ENCODE measurements at regions not wholly inside any gene's neighbourhood (a gene's known extent, or its start where the extent isn't known, plus 50 kb on each side); places are given as distances from the start of the nearest gene placed in this dataset.

DNA sequence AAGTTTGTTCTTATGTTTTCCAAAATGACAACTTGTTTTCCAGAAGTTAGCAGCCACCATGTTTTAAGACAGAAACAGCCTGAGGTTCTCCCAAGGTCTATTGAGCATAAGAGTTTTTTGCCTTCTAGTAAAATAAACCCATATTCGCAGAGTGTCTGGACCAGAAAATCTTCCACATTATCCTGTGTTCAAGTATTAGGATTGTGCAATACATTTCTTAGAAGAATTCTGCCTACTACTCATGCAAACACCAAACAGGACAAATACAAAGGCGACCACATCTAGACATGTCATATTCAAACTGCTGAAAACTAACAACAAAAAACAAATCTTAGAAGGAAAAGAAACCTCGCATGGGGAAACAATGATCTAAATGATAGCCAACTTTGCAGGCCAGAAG, 145.4 kb upstream of the AHI1 start:
- H3K27me3 ChIP-seq (replicated peaks in 1 of 4; ENCODE audit: control extremely low read depth in 1 of 4, control insufficient read depth in 3 of 4, insufficient read depth in 4 of 4, low read length in 3 of 4), result no peaks in the 10 kb centered on the region
- WGBS (ENCODE audit: insufficient coverage), result no CpG with 5 or more reads among the region's 3 CpGs
- H3K27ac ChIP-seq (ENCODE audit: low read length in 2 of 2), result no peak overlapping the region
- no peaks in the 10 kb centered on the region for H3K4me1 ChIP-seq (ENCODE audit: control insufficient read depth in 2 of 2, insufficient read depth in 2 of 2, low read length in 2 of 2)
- CTCF ChIA-PET, result no interaction called here
- intact Hi-C loops (cut with micrococcal nuclease), result no loop called here
- ATAC-seq (ENCODE audit: low read depth) (no peak), DNase-seq (no peak)
- Mint-ChIP-seq H3K27me3 (no peaks in the 10 kb centered on the region), H3K4me1 (no peaks in the 10 kb centered on the region), H3K4me3 (no peak overlapping the region), H3K27ac (no peak overlapping the region), H3K9me3 (ENCODE audit: insufficient read depth) (peaks cover 2% of the 10 kb centered on the region)
- no peaks in the 10 kb centered on the region for H3K36me3 ChIP-seq (replicated peaks in 1 of 2; ENCODE audit: control extremely low read depth in 1 of 2, control insufficient read depth in 1 of 2, extremely low read depth in 1 of 2, insufficient read depth in 2 of 2, low read length in 1 of 2)
- H3K9ac ChIP-seq (ENCODE audit: low read length), result no peak overlapping the region
- H3K4me2 ChIP-seq (replicated peaks; ENCODE audit: low read depth, low read length, poor library complexity, severe bottlenecking), result no peak overlapping the region
- TF ChIP-seq, protein P1, sequence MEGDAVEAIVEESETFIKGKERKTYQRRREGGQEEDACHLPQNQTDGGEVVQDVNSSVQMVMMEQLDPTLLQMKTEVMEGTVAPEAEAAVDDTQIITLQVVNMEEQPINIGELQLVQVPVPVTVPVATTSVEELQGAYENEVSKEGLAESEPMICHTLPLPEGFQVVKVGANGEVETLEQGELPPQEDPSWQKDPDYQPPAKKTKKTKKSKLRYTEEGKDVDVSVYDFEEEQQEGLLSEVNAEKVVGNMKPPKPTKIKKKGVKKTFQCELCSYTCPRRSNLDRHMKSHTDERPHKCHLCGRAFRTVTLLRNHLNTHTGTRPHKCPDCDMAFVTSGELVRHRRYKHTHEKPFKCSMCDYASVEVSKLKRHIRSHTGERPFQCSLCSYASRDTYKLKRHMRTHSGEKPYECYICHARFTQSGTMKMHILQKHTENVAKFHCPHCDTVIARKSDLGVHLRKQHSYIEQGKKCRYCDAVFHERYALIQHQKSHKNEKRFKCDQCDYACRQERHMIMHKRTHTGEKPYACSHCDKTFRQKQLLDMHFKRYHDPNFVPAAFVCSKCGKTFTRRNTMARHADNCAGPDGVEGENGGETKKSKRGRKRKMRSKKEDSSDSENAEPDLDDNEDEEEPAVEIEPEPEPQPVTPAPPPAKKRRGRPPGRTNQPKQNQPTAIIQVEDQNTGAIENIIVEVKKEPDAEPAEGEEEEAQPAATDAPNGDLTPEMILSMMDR (IDR thresholded peaks at IDR 0.05), result no peak
- TF ChIP-seq EZH2 (IDR thresholded peaks at IDR 0.05; ENCODE audit: borderline replicate concordance, insufficient read depth, low read depth, low read length, poor library complexity, severe bottlenecking), result no peak
- H3K4me3 ChIP-seq (ENCODE audit: control extremely low read depth in 1 of 5, extremely low read depth in 1 of 5, insufficient read depth in 1 of 5, low read depth in 2 of 5, low read length in 4 of 5), result no peak overlapping the region
- POLR2A ChIA-PET, result no interaction called here
- no peaks in the 10 kb centered on the region for H4K20me1 ChIP-seq (ENCODE audit: control insufficient read depth, insufficient read depth, low read length, poor library complexity, severe bottlenecking)
- H2AFZ ChIP-seq (ENCODE audit: insufficient read depth, low read depth, low read length, poor library complexity, severe bottlenecking), result no peak overlapping the region
- H3K79me2 ChIP-seq (ENCODE audit: control insufficient read depth, insufficient read depth, low read length), result no peaks in the 10 kb centered on the region
- no peaks in the 10 kb centered on the region for H3K9me3 ChIP-seq (ENCODE audit: control extremely low read depth in 1 of 3, control insufficient read depth in 2 of 3, insufficient read depth in 1 of 3, low read length in 2 of 3)

DNA sequence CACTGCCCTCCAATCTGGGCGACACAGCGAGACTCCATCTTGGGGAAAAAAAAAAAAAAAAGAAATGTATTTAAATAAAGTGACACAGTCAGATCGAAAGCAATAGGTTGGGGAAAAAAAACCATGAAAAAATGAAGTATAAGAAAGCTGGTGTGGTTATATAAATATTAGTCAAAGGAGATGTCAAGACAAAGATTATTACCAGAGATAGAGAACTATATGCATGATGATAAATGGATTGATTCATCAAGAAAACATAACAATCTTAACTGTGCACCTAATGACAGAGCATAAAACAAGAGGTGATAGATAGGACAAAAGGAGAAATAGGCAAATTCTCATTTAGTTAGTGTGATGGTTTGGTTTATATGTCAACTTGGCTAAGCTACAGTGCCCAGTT, 146.9 kb upstream of the AHI1 start:
- ChIA-PET POLR2A (interaction anchor here (0.6 to 0.7 kb wide), 2 partner anchors 586 to 836 kb away, joined by 4 read pairs; no protein-coding TSS in a partner anchor), CTCF (no interaction called here)
- no peak overlapping the region for H3K4me3 ChIP-seq (ENCODE audit: control extremely low read depth in 1 of 5, extremely low read depth in 1 of 5, insufficient read depth in 1 of 5, low read depth in 2 of 5, low read length in 4 of 5)
- Mint-ChIP-seq H3K4me1 (no peaks in the 10 kb centered on the region), H3K4me3 (no peak overlapping the region), H3K27ac (no peak overlapping the region), H3K27me3 (no peaks in the 10 kb centered on the region), H3K9me3 (ENCODE audit: insufficient read depth) (peaks cover 7% of the 10 kb centered on the region)
- H3K36me3 ChIP-seq (replicated peaks in 1 of 2; ENCODE audit: control extremely low read depth in 1 of 2, control insufficient read depth in 1 of 2, extremely low read depth in 1 of 2, insufficient read depth in 2 of 2, low read length in 1 of 2), result no peaks in the 10 kb centered on the region
- H3K79me2 ChIP-seq (ENCODE audit: control insufficient read depth, insufficient read depth, low read length), result no peaks in the 10 kb centered on the region
- peaks cover 0 to 6% (median 0%) of the 10 kb centered on the region in 3 donors for H3K9me3 ChIP-seq (ENCODE audit: control extremely low read depth in 1 of 3, control insufficient read depth in 2 of 3, insufficient read depth in 1 of 3, low read length in 2 of 3)
- intact Hi-C loops (cut with micrococcal nuclease), result no loop called here
- no peaks in the 10 kb centered on the region for H4K20me1 ChIP-seq (ENCODE audit: control insufficient read depth, insufficient read depth, low read length, poor library complexity, severe bottlenecking)
- TF ChIP-seq, protein P1 (IDR thresholded peaks at IDR 0.05), result no peak
- TF ChIP-seq EZH2 (IDR thresholded peaks at IDR 0.05; ENCODE audit: borderline replicate concordance, insufficient read depth, low read depth, low read length, poor library complexity, severe bottlenecking), result no peak
- ATAC-seq (ENCODE audit: low read depth) (no peak), DNase-seq (no peak)
- no peaks in the 10 kb centered on the region for H3K27me3 ChIP-seq (replicated peaks in 1 of 4; ENCODE audit: control extremely low read depth in 1 of 4, control insufficient read depth in 3 of 4, insufficient read depth in 4 of 4, low read length in 3 of 4)
- no peaks in the 10 kb centered on the region for H3K4me1 ChIP-seq (ENCODE audit: control insufficient read depth in 2 of 2, insufficient read depth in 2 of 2, low read length in 2 of 2)
- H2AFZ ChIP-seq (ENCODE audit: insufficient read depth, low read depth, low read length, poor library complexity, severe bottlenecking), result no peak overlapping the region
- WGBS (ENCODE audit: insufficient coverage), result 83% methylated on average over 2 of the region's 3 CpGs
- H3K9ac ChIP-seq (ENCODE audit: low read length), result no peak overlapping the region
- H3K27ac ChIP-seq (ENCODE audit: low read length in 2 of 2), result no peak overlapping the region
- H3K4me2 ChIP-seq (replicated peaks; ENCODE audit: low read depth, low read length, poor library complexity, severe bottlenecking), result no peak overlapping the region

All from B cell (primary cell).